Activated CD4-positive, alpha-beta memory T cell treated with anti-CD3 and anti-CD28 coated beads, Interleukin-2, amount 10 ng/mL, durations not matched to agents 7 days and 5 days (primary cell): ENCODE measurements at regions not wholly inside any gene's neighbourhood (a gene's known extent, or its start where the extent isn't known, plus 50 kb on each side); places are given as distances from the start of the nearest gene placed in this dataset.
"Not testable (repeated sequence)": the region's sequence is repeated elsewhere in the genome, so short reads cannot be mapped to it uniquely, and the experiment has no call there.

Experiments used
- CTCF ChIA-PET: fragments of 350-600 bp; sonication (Branson Sonifier 250); formaldehyde crosslinking; loops from one replicate; lab custom pipeline; 2021; ENCODE audit warnings: antibody characterized with exemption, inconsistent platforms; lab: Charles Lee
- POLR2A ChIA-PET: fragments of 350-600 bp; sonication (Branson Sonifier 250); formaldehyde crosslinking; loops from one replicate; lab custom pipeline; 2021; ENCODE audit warnings: antibody characterized with exemption; lab: Charles Lee
- DNase-seq: peaks from one replicate; pipeline ENCODE4 v3.0.0-alpha.2; 2020
- H3K27ac Mint-ChIP-seq: one replicate; pipeline ENCODE4 v1.8.0; 2021; ENCODE audit warnings: mild to moderate bottlenecking, mixed read lengths
- H3K27me3 Mint-ChIP-seq: one replicate; pipeline ENCODE4 v1.8.0; 2021; ENCODE audit warnings: mixed read lengths
- H3K36me3 Mint-ChIP-seq: one replicate; pipeline ENCODE4 v1.8.0; 2021; ENCODE audit warnings: low read depth, mixed read lengths
- H3K4me1 Mint-ChIP-seq: one replicate; pipeline ENCODE4 v1.8.0; 2021; ENCODE audit warnings: mixed read lengths
- H3K4me3 Mint-ChIP-seq: one replicate; pipeline ENCODE4 v1.8.0; 2021; ENCODE audit warnings: mild to moderate bottlenecking, mixed read lengths
- H3K9me3 Mint-ChIP-seq: one replicate; pipeline ENCODE4 v1.8.0; 2021; ENCODE audit warnings: mixed read lengths

- no peaks in the 10 kb centered on the region for H3K4me1 Mint-ChIP-seq
- peaks cover 3% of the 10 kb centered on the region for H3K27me3 Mint-ChIP-seq
- no peak overlapping the region for H3K27ac Mint-ChIP-seq
- no peaks in the 10 kb centered on the region for H3K9me3 Mint-ChIP-seq
- ChIA-PET CTCF (no interaction called here), POLR2A (no interaction called here)
- no peak overlapping the region for H3K4me3 Mint-ChIP-seq
- DNase-seq, result no peak
- H3K36me3 Mint-ChIP-seq, result no peaks in the 10 kb centered on the region
These were observed 177.3 kb upstream of the GK2 start for GRCh38 chr4:79585330-79585729.

- ChIA-PET CTCF (no interaction called here), POLR2A (no interaction called here)
- H3K4me1 Mint-ChIP-seq, result no peaks in the 10 kb centered on the region
- no peak overlapping the region for H3K4me3 Mint-ChIP-seq
- H3K9me3 Mint-ChIP-seq, result no peaks in the 10 kb centered on the region
- no peak for DNase-seq
- H3K36me3 Mint-ChIP-seq, result no peaks in the 10 kb centered on the region
- no peak overlapping the region for H3K27ac Mint-ChIP-seq
- H3K27me3 Mint-ChIP-seq, result peaks cover 3% of the 10 kb centered on the region
These were observed 176.9 kb upstream of the GK2 start for GRCh38 chr4:79584902-79585301.

GRCh38 chr4:79584352-79584751 lies 176.3 kb upstream of the GK2 start:
- H3K4me3 Mint-ChIP-seq, result no peak overlapping the region
- H3K27me3 Mint-ChIP-seq, result peaks cover 3% of the 10 kb centered on the region
- no peak for DNase-seq
- ChIA-PET POLR2A (no interaction called here), CTCF (no interaction called here)
- H3K36me3 Mint-ChIP-seq, result no peaks in the 10 kb centered on the region
- no peak overlapping the region for H3K27ac Mint-ChIP-seq
- H3K9me3 Mint-ChIP-seq, result no peaks in the 10 kb centered on the region
- H3K4me1 Mint-ChIP-seq, result no peaks in the 10 kb centered on the region

- Mint-ChIP-seq H3K27ac (no peak overlapping the region), H3K4me1 (no peaks in the 10 kb centered on the region), H3K36me3 (no peaks in the 10 kb centered on the region), H3K4me3 (no peak overlapping the region), H3K27me3 (peaks cover 6% of the 10 kb centered on the region), H3K9me3 (no peaks in the 10 kb centered on the region)
- DNase-seq, result no peak
- ChIA-PET CTCF (no interaction called here), POLR2A (no interaction called here)
These were observed 170.6 kb upstream of the GK2 start for GRCh38 chr4:79578606-79579005.

GRCh38 chr4:79576429-79576753 lies 168.4 kb upstream of the GK2 start:
- Mint-ChIP-seq H3K27me3 (peaks cover 6% of the 10 kb centered on the region), H3K4me1 (no peaks in the 10 kb centered on the region), H3K4me3 (no peak overlapping the region), H3K27ac (no peak overlapping the region), H3K9me3 (no peaks in the 10 kb centered on the region), H3K36me3 (no peaks in the 10 kb centered on the region)
- no peak for DNase-seq
- ChIA-PET POLR2A (no interaction called here), CTCF (no interaction called here)

GRCh38 chr4:79575709-79576428 lies 167.8 kb upstream of the GK2 start:
- H3K27me3 Mint-ChIP-seq, result peaks cover 6% of the 10 kb centered on the region
- ChIA-PET CTCF (no interaction called here), POLR2A (no interaction called here)
- H3K4me3 Mint-ChIP-seq, result no peak overlapping the region
- no peaks in the 10 kb centered on the region for H3K9me3 Mint-ChIP-seq
- H3K27ac Mint-ChIP-seq, result no peak overlapping the region
- H3K36me3 Mint-ChIP-seq, result no peaks in the 10 kb centered on the region
- no peak for DNase-seq
- no peaks in the 10 kb centered on the region for H3K4me1 Mint-ChIP-seq

- CTCF ChIA-PET, result no interaction called here
- no peak overlapping the region for H3K27ac Mint-ChIP-seq
- POLR2A ChIA-PET, result no interaction called here
- no peaks in the 10 kb centered on the region for H3K4me1 Mint-ChIP-seq
- DNase-seq, result no peak
- no peaks in the 10 kb centered on the region for H3K36me3 Mint-ChIP-seq
- no peak overlapping the region for H3K4me3 Mint-ChIP-seq
- no peaks in the 10 kb centered on the region for H3K9me3 Mint-ChIP-seq
- peaks cover 6% of the 10 kb centered on the region for H3K27me3 Mint-ChIP-seq
These were observed 166.9 kb upstream of the GK2 start for GRCh38 chr4:79574741-79575451.

GRCh38 chr4:79563219-79563618 lies 155.2 kb upstream of the GK2 start:
- H3K4me3 Mint-ChIP-seq, result no peak overlapping the region
- CTCF ChIA-PET, result no interaction called here
- H3K9me3 Mint-ChIP-seq, result no peaks in the 10 kb centered on the region
- H3K27ac Mint-ChIP-seq, result no peak overlapping the region
- DNase-seq, result no peak
- no peaks in the 10 kb centered on the region for H3K4me1 Mint-ChIP-seq
- peaks cover 7% of the 10 kb centered on the region for H3K27me3 Mint-ChIP-seq
- no peaks in the 10 kb centered on the region for H3K36me3 Mint-ChIP-seq
- POLR2A ChIA-PET, result no interaction called here

- ChIA-PET CTCF (no interaction called here), POLR2A (no interaction called here)
- no peaks in the 10 kb centered on the region for H3K36me3 Mint-ChIP-seq
- no peak overlapping the region for H3K27ac Mint-ChIP-seq
- H3K4me3 Mint-ChIP-seq, result no peak overlapping the region
- H3K9me3 Mint-ChIP-seq, result no peaks in the 10 kb centered on the region
- no peaks in the 10 kb centered on the region for H3K4me1 Mint-ChIP-seq
- no peak for DNase-seq
- peaks cover 7% of the 10 kb centered on the region for H3K27me3 Mint-ChIP-seq
These were observed 153.7 kb upstream of the GK2 start for GRCh38 chr4:79561751-79562150.

GRCh38 chr4:79559398-79559797 lies 151.4 kb upstream of the GK2 start:
- DNase-seq, H3K4me3 Mint-ChIP-seq, CTCF ChIA-PET, H3K4me1 Mint-ChIP-seq, H3K27me3 Mint-ChIP-seq, H3K36me3 Mint-ChIP-seq, H3K9me3 Mint-ChIP-seq, POLR2A ChIA-PET, H3K27ac Mint-ChIP-seq: not testable (repeated sequence)

- Mint-ChIP-seq H3K27me3 (no peaks in the 10 kb centered on the region), H3K36me3 (no peaks in the 10 kb centered on the region), H3K9me3 (no peaks in the 10 kb centered on the region), H3K27ac (no peak overlapping the region), H3K4me1 (no peaks in the 10 kb centered on the region), H3K4me3 (no peak overlapping the region)
- ChIA-PET POLR2A (no interaction called here), CTCF (no interaction called here)
- no peak for DNase-seq
These were observed 144.3 kb upstream of the GK2 start for GRCh38 chr4:79552311-79552710.

GRCh38 chr4:79551555-79551954 lies 143.5 kb upstream of the GK2 start:
- Mint-ChIP-seq H3K27me3 (peaks cover 2% of the 10 kb centered on the region), H3K9me3 (no peaks in the 10 kb centered on the region), H3K4me3 (no peak overlapping the region), H3K36me3 (no peaks in the 10 kb centered on the region), H3K4me1 (no peaks in the 10 kb centered on the region), H3K27ac (no peak overlapping the region)
- CTCF ChIA-PET, result no interaction called here
- POLR2A ChIA-PET, result no interaction called here
- DNase-seq, result no peak

- ChIA-PET POLR2A (no interaction called here), CTCF (no interaction called here)
- H3K4me3 Mint-ChIP-seq, result no peak overlapping the region
- no peaks in the 10 kb centered on the region for H3K4me1 Mint-ChIP-seq
- no peak overlapping the region for H3K27ac Mint-ChIP-seq
- DNase-seq, result no peak
- H3K27me3 Mint-ChIP-seq, result peaks cover 4% of the 10 kb centered on the region
- no peaks in the 10 kb centered on the region for H3K36me3 Mint-ChIP-seq
- no peaks in the 10 kb centered on the region for H3K9me3 Mint-ChIP-seq
These were observed 139.8 kb upstream of the GK2 start for GRCh38 chr4:79547851-79548250.

- POLR2A ChIA-PET, H3K4me3 Mint-ChIP-seq, H3K4me1 Mint-ChIP-seq, DNase-seq, H3K36me3 Mint-ChIP-seq, CTCF ChIA-PET, H3K27ac Mint-ChIP-seq, H3K27me3 Mint-ChIP-seq, H3K9me3 Mint-ChIP-seq: not testable (repeated sequence)
These were observed 137.3 kb upstream of the GK2 start for GRCh38 chr4:79545292-79545691.
